ENCODE measurements at regions not wholly inside any gene's neighbourhood (a gene's known extent, or its start where the extent isn't known, plus 50 kb on each side); places are given as distances from the start of the nearest gene placed in this dataset.
A peak's percentile ranks its signal among the peaks of the same experiment; 100 is the strongest.

- Histone ChIP-seq H3K36me3 (no peaks in the 10 kb centered on the region), H3K27me3 (no peaks in the 10 kb centered on the region), H3K4me1 (no peaks in the 10 kb centered on the region), H3K27ac (no peak overlapping the region), H3K9me3 (no peaks in the 10 kb centered on the region), H3K4me3 (no peak overlapping the region)
- DNase-seq (ENCODE audit: low spot score in 2 of 2), result no peak
- WGBS, result 47% methylated on average over 2 of the region's 2 CpGs
- TF ChIP-seq POLR2A (IDR thresholded peaks at IDR 0.05), result no peak
- TF ChIP-seq, protein P1, sequence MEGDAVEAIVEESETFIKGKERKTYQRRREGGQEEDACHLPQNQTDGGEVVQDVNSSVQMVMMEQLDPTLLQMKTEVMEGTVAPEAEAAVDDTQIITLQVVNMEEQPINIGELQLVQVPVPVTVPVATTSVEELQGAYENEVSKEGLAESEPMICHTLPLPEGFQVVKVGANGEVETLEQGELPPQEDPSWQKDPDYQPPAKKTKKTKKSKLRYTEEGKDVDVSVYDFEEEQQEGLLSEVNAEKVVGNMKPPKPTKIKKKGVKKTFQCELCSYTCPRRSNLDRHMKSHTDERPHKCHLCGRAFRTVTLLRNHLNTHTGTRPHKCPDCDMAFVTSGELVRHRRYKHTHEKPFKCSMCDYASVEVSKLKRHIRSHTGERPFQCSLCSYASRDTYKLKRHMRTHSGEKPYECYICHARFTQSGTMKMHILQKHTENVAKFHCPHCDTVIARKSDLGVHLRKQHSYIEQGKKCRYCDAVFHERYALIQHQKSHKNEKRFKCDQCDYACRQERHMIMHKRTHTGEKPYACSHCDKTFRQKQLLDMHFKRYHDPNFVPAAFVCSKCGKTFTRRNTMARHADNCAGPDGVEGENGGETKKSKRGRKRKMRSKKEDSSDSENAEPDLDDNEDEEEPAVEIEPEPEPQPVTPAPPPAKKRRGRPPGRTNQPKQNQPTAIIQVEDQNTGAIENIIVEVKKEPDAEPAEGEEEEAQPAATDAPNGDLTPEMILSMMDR (IDR thresholded peaks at IDR 0.05), result no peak
- TF ChIP-seq POLR2AphosphoS5 (IDR thresholded peaks at IDR 0.05), result no peak
- TF ChIP-seq EP300 (IDR thresholded peaks at IDR 0.05), result no peak
Measured at GRCh38 chr18:11523804-11524203, 85.6 kb upstream of the SLC35G4 start.

GRCh38 chr18:11522992-11523391 is 86.4 kb upstream of the SLC35G4 start:
- Histone ChIP-seq H3K4me1 (no peaks in the 10 kb centered on the region), H3K36me3 (no peaks in the 10 kb centered on the region), H3K9me3 (no peaks in the 10 kb centered on the region), H3K4me3 (no peak overlapping the region), H3K27me3 (no peaks in the 10 kb centered on the region), H3K27ac (no peak overlapping the region)
- TF ChIP-seq POLR2AphosphoS5 (IDR thresholded peaks at IDR 0.05) (no peak), EP300 (IDR thresholded peaks at IDR 0.05) (no peak), POLR2A (IDR thresholded peaks at IDR 0.05) (no peak)
- TF ChIP-seq, protein P1 (IDR thresholded peaks at IDR 0.05), result no peak
- WGBS, result 77% methylated on average over 5 of the region's 5 CpGs
- DNase-seq (ENCODE audit: low spot score in 2 of 2), result no peak

DNA sequence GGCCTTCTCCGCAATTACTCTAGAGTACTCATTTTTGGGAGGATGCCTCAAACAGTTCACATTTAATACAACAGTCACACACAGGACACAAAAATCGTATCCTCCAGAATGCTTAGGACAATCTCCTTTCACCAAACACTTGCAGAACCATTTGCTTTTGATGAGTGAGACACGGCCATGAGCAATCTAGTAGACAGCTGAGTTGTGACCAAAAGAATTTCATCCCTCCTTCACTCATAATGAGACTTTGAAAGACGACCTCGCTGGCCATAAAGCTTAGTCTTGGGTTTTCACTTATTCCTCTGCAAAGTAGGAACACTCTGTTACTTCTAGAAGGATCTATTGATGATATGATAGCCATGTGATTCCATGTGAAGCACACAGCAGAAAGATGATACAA is 87.5 kb upstream of the SLC35G4 start:
- H3K36me3 ChIP-seq, result no peaks in the 10 kb centered on the region
- H3K4me3 ChIP-seq, result no peak overlapping the region
- no peaks in the 10 kb centered on the region for H3K27me3 ChIP-seq
- 78% methylated on average over 5 of the region's 5 CpGs for WGBS
- H3K27ac ChIP-seq, result no peak overlapping the region
- H3K9me3 ChIP-seq, result no peaks in the 10 kb centered on the region
- TF ChIP-seq, protein P1 (IDR thresholded peaks at IDR 0.05), result no peak
- TF ChIP-seq EP300 (IDR thresholded peaks at IDR 0.05) (no peak), POLR2A (IDR thresholded peaks at IDR 0.05) (no peak), POLR2AphosphoS5 (IDR thresholded peaks at IDR 0.05) (no peak)
- no peaks in the 10 kb centered on the region for H3K4me1 ChIP-seq
- no peak for DNase-seq (ENCODE audit: low spot score in 2 of 2)

DNA sequence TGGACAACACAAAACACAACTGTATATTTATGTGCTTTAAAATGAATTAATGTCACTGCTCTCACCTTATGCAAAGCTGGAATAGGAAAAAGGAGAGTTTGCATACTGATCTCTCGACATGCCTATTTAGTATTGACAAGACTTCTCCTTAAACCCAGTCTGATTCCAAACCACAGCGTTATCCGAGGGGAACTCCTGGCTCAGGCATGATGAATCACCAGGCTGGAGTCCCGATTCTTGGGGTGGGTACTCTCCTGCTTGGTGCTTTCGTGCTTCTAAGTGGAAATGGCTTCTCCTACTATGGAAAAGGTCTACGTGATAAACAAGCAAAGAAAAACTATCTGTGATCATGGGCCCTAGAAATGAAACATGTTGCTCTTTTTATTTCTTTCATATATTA is 88.9 kb upstream of the SLC35G4 start:
- no peak for TF ChIP-seq POLR2A (IDR thresholded peaks at IDR 0.05)
- TF ChIP-seq, protein P1 (IDR thresholded peaks at IDR 0.05), result no peak
- no peak overlapping the region for H3K4me3 ChIP-seq
- DNase-seq (ENCODE audit: low spot score in 2 of 2), result no peak
- no peak overlapping the region for H3K27ac ChIP-seq
- no peaks in the 10 kb centered on the region for H3K9me3 ChIP-seq
- H3K4me1 ChIP-seq, result no peaks in the 10 kb centered on the region
- WGBS, result 65% methylated on average over 6 of the region's 6 CpGs
- no peaks in the 10 kb centered on the region for H3K36me3 ChIP-seq
- H3K27me3 ChIP-seq, result no peaks in the 10 kb centered on the region

DNA sequence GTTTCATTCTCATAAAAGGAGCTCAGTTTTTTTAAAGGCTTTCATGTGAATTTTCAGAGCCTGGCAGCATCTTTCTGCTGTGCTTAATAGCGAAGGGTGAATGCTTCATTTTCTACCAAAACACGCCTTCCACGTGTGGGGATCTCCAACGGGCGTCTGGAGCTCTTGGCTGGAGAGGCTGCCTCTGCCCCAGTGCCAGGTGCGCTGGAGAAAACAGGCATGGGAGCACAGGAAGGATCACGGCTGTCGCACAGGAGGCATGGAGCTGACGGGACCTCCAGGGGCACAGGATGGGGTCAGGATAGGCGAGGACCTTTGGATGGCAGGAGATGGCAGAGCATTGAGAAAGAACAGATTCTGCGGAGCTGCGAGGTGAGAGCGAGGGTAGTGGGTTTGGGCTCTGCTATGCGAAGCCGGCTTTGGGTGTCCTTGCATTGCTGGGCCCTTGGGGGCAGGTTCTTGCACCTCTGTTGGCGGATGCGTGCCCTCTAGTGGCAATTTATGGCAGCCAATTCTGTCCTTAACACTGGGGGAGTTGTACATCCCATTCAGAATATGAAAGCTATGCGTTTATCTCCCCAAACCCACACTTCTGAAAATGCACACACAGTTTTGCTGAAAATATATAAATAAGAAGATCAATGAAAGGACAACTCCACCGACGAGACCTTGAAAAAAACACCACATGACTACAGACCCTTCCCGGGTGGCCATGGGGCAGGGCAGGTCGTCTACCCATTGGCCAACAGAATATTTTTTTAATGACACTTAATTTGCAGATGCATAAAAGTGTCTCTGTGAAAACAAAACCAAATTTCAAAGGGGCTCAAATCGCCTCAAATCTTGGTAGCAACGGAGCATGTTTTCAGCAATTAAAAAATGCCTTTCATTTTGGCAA is 90.4 kb upstream of the SLC35G4 start:
- no peaks in the 10 kb centered on the region for H3K27me3 ChIP-seq
- WGBS, result 60% methylated on average over 24 of the region's 24 CpGs
- DNase-seq (ENCODE audit: low spot score in 2 of 2), result no peak

More for the DNA sequence above, 90.4 kb upstream of the SLC35G4 start:
- Histone ChIP-seq H3K4me3 (no peak overlapping the region), H3K27ac (no peak overlapping the region), H3K4me1 (no peaks in the 10 kb centered on the region), H3K36me3 (no peaks in the 10 kb centered on the region), H3K9me3 (no peaks in the 10 kb centered on the region)
- TF ChIP-seq, protein P1 (IDR thresholded peaks at IDR 0.05), result peak in 1 of 2 donors; percentile 57
- no peak for TF ChIP-seq EP300 (IDR thresholded peaks at IDR 0.05)
